GM12873 (cell line): ENCODE measurements at regions not wholly inside any gene's neighbourhood (a gene's known extent, or its start where the extent isn't known, plus 50 kb on each side); places are given as distances from the start of the nearest gene placed in this dataset.

ENCODE experiments used
- TF ChIP-seq, protein P1 (sequence below): IDR thresholded peaks from 2 replicates; pipeline ENCODE4 v1.5.1; 2012; ENCODE audit warnings: low read depth, mild to moderate bottlenecking, moderate library complexity, low read length, control low read depth; ENCODE audit not compliant: insufficient read depth; ENCODE audit errors: missing control alignments

DNA sequence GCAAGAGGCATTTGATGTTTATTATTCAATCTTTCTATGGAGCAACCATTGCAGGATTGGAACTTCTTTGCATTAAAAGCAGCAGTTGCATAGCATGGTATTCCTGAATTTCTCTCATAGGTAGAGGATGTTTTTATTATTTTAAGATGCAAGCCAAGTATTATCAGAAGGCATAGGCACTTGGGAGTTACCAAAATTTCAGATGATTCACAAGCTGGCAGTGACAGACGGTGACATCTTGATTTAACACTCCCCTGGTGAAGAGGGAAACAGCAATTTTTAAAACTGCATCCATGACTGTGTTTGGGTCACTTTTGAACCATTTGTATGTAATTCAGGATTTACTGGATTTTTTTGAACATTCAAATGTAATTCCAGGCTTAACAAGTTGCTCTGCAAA lies 654.3 kb downstream of the SLC4A3 start:
- TF ChIP-seq, protein P1, sequence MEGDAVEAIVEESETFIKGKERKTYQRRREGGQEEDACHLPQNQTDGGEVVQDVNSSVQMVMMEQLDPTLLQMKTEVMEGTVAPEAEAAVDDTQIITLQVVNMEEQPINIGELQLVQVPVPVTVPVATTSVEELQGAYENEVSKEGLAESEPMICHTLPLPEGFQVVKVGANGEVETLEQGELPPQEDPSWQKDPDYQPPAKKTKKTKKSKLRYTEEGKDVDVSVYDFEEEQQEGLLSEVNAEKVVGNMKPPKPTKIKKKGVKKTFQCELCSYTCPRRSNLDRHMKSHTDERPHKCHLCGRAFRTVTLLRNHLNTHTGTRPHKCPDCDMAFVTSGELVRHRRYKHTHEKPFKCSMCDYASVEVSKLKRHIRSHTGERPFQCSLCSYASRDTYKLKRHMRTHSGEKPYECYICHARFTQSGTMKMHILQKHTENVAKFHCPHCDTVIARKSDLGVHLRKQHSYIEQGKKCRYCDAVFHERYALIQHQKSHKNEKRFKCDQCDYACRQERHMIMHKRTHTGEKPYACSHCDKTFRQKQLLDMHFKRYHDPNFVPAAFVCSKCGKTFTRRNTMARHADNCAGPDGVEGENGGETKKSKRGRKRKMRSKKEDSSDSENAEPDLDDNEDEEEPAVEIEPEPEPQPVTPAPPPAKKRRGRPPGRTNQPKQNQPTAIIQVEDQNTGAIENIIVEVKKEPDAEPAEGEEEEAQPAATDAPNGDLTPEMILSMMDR = no peak

DNA sequence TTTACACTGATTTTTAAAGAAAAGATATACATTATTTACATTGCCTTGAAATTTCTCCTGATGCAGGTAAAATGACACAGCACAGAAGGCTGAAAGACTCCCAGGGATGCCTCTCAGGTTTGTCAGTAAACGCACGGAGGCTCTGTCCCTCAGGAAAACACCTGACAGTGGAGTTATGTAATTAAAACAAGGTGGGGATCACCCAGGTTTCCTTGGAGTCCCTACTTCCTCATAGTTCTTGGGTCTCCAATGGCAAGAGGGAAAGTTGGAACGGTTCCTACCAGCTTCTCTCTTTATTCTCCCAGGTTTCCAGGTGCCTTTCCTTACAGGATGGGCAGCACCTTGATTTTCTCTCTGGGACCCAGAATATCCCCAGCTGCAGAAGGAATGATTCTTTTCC lies 654.8 kb downstream of the SLC4A3 start:
- TF ChIP-seq, protein P1 = no peak

DNA sequence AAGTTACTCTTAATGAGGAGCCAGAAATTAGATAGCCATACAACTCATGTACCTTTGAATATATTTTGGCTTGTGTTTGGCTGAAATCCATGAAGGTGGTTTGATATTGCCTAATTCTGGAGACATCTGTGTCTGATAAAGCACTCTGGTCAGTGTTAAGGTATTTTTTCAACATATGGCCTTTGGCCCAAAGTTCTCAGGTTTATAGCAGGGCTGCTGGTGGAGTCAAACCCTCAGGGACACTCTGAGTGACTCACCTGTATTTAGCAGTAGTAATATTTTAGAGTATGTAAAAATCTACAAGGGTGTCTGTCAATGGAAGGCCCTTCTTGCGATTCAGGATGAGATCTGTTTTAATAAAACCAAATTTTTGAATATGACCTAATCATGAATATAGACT lies 666.5 kb downstream of the SLC4A3 start:
- TF ChIP-seq, protein P1 = no peak

DNA sequence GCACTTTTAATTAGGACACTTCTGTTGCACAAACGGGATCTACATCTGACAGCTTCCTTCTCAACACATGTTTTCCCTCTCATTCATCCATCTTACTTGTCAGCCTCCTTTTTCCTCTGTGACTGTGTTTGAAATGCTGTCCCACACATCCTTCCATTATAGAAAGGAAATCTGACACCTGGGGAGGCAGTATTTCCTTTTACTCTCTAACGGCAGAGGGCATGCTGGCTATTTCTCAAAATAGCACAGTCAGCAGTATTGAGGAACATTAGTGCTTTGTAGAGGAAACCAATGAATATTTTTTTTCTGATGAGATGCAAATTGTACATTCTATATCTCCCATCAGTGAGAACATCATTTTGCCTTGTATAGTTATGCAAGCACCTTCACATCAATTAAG lies 668.7 kb downstream of the SLC4A3 start:
- TF ChIP-seq, protein P1 = no peak

DNA sequence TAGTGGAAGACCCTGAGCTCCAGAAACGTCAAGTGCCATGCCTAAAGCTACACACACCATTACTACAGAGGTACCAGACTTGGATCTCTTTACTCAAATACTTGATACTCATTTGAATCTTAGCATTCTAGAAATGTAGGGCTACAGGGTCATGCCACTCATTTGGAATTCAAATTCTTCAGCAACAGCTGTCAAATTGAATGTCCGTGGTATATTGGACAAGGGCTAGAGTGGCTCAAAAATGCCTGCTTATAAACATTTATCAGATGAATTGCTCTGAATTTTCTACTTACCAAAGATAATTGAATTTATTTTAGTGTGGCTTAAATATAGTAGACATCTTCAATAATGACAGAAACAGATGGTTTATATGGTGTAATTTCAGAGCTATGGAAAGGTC lies 669.7 kb downstream of the SLC4A3 start:
- TF ChIP-seq, protein P1 = no peak

DNA sequence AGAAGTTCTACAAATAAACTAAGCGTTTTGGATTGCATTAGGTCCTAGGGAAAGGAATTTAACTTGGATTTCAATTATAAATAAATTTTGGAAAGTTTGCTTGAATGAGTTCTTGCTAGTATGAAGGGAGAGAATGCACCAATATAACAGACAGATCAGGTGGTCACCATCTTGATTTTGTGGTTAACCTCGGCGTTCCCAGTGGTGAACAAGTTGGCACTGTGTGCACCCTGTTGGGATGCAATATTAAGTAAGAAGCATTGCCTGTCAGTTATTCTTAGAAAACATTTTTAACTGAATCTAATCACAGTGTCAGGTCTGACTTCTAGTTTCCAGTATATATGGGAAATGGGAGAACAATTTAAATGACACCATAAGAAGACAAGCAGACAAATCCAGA lies 673.4 kb downstream of the SLC4A3 start:
- TF ChIP-seq, protein P1 = no peak

DNA sequence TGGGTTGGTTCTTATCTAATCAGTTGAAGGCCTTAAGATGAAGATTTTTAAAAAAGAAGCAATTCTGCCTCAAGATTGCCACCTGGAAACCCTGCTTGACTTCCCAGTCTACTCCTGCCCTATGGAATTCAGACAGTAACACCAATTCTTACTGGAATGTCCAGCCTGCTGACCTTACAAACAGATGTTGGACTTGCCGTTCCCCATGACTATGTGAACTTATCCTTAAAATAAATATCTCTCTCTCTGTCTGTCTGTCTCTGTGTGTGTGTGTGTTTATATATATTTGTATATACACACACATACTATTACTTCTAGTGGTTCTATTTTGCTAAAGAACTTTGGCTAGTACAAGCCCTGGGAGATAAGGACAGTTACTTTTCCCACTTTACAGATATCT lies 675.3 kb downstream of the SLC4A3 start:
- TF ChIP-seq, protein P1 = no peak
